HEK293 (cell line): ENCODE measurements at regions not wholly inside any gene's neighbourhood (a gene's known extent, or its start where the extent isn't known, plus 50 kb on each side); places are given as distances from the start of the nearest gene placed in this dataset.
"Not testable (repeated sequence)": the region's sequence is repeated elsewhere in the genome, so short reads cannot be mapped to it uniquely, and the experiment has no call there.

Source experiments
- CTCF ChIA-PET: fragments of 350-600 bp; formaldehyde crosslinking; extraction: SDS; loops from one replicate; lab custom pipeline; 2021; ENCODE audit warnings: antibody characterized with exemption; lab: Yijun Ruan, JAX
- POLR2A ChIA-PET: fragments of 300-600 bp; formaldehyde crosslinking; extraction: SDS; loops from one replicate; lab custom pipeline; 2020; ENCODE audit warnings: antibody characterized with exemption, inconsistent platforms; lab: Yijun Ruan, JAX
- H3K27ac ChIP-seq: fragments of 200-500 bp; sonication (Bioruptor generic); 2 replicates; pipeline ENCODE4 v1.5.1; 2014; ENCODE audit warnings: low read depth, low read length, control low read depth, inconsistent platforms; ENCODE audit errors: extremely low read depth
- H3K36me3 ChIP-seq, 2 experiments: fragments of 200-500 bp in 1 of 2; sonication (Bioruptor generic) in 1 of 2; 1 replicate in 1 of 2; 2 replicates in 1 of 2; pipeline ENCODE4 v1.5.1; 2014 to 2017; ENCODE audit warnings: inconsistent platforms in 2 of 2, low read length in 2 of 2; ENCODE audit not compliant: control insufficient read depth in 2 of 2, insufficient read depth in 1 of 2
- H3K4me1 ChIP-seq: fragments of 200-500 bp; sonication (Bioruptor generic); 2 replicates; pipeline ENCODE4 v1.5.1; 2014; ENCODE audit warnings: mild to moderate bottlenecking, low read length, inconsistent platforms; ENCODE audit not compliant: control insufficient read depth, insufficient read depth
- H3K4me3 ChIP-seq: 2 replicates; pipeline ENCODE4 v1.5.1; 2011; ENCODE audit warnings: low read depth, mild to moderate bottlenecking, control low read depth, low read length, moderate library complexity
- H3K9me3 ChIP-seq: fragments of 200-500 bp; sonication (Bioruptor generic); 2 replicates; pipeline ENCODE4 v1.5.1; 2014; ENCODE audit warnings: low read depth, low read length, inconsistent platforms; ENCODE audit not compliant: control insufficient read depth, insufficient read depth
- AEBP2 ChIP-seq: fragments of 450-650 bp; formaldehyde crosslinking; IDR thresholded peaks from 2 replicates; pipeline ENCODE4 v1.5.1; 2016; ENCODE audit warnings: missing biosample characterization, missing genetic modification characterization, borderline replicate concordance
- ELK4 ChIP-seq: IDR thresholded peaks from 2 replicates; pipeline ENCODE4 v1.6.1; 2011; ENCODE audit warnings: mild to moderate bottlenecking, low read depth, low read length, borderline replicate concordance
- GLI2 ChIP-seq: fragments of 450-650 bp; formaldehyde crosslinking; IDR thresholded peaks from 2 replicates; pipeline ENCODE4; 2017; ENCODE audit warnings: missing biosample characterization, missing genetic modification characterization, low read depth, borderline replicate concordance
- KLF16 ChIP-seq: fragments of 450-650 bp; formaldehyde crosslinking; IDR thresholded peaks from 2 replicates; pipeline ENCODE4 v1.5.1; 2017; ENCODE audit warnings: missing biosample characterization, missing genetic modification characterization
- WT1 ChIP-seq: fragments of 450-650 bp; formaldehyde crosslinking; IDR thresholded peaks from 2 replicates; pipeline ENCODE4 v1.5.1; 2016; ENCODE audit warnings: missing biosample characterization, missing genetic modification characterization
- ZBTB21 ChIP-seq: fragments of 450-650 bp; formaldehyde crosslinking; IDR thresholded peaks from 2 replicates; pipeline ENCODE4 v1.5.1; 2017; ENCODE audit warnings: missing biosample characterization, missing genetic modification characterization
- ZFP3 ChIP-seq: fragments of 450-650 bp; formaldehyde crosslinking; IDR thresholded peaks from 2 replicates; pipeline ENCODE4 v1.5.1; 2016; ENCODE audit warnings: low read depth, missing biosample characterization, missing genetic modification characterization
- ZNF146 ChIP-seq: fragments of 450-650 bp; formaldehyde crosslinking; IDR thresholded peaks from 2 replicates; pipeline ENCODE4 v1.5.1; 2016; ENCODE audit warnings: missing biosample characterization, missing genetic modification characterization
- ZNF184 ChIP-seq: fragments of 450-650 bp; IDR thresholded peaks from 2 replicates; pipeline ENCODE4 v1.5.1; 2018; ENCODE audit warnings: missing biosample characterization, mild to moderate bottlenecking, missing genetic modification characterization
- ZNF274 ChIP-seq, 2 experiments: fragments of 200-500 bp in 1 of 2; fragments of 450-650 bp in 1 of 2; sonication (Bioruptor generic) in 1 of 2; formaldehyde crosslinking in 1 of 2; IDR thresholded peaks; 2 replicates each; pipeline versions ENCODE4 v1.5.1 to v1.6.1; 2014 to 2016; ENCODE audit warnings: borderline replicate concordance in 1 of 2, inconsistent platforms in 1 of 2, low read length in 1 of 2, missing biosample characterization in 1 of 2, missing genetic modification characterization in 1 of 2
- ZNF426 ChIP-seq: fragments of 450-650 bp; formaldehyde crosslinking; IDR thresholded peaks from 2 replicates; pipeline ENCODE4 v1.5.1; 2017; ENCODE audit warnings: missing biosample characterization, missing genetic modification characterization, mild to moderate bottlenecking, inconsistent platforms, moderate library complexity
- ZNF513 ChIP-seq: fragments of 450-650 bp; IDR thresholded peaks from 2 replicates; pipeline ENCODE4 v1.5.1; 2018; ENCODE audit warnings: missing biosample characterization, missing genetic modification characterization
- ZNF571 ChIP-seq: fragments of 450-650 bp; formaldehyde crosslinking; IDR thresholded peaks from 2 replicates; pipeline ENCODE4 v1.5.0; 2017; ENCODE audit warnings: missing biosample characterization, missing genetic modification characterization
- ZNF626 ChIP-seq: fragments of 450-650 bp; sonication (Bioruptor Pico); formaldehyde crosslinking; IDR thresholded peaks from 2 replicates; pipeline ENCODE4 v1.5.1; 2018; ENCODE audit warnings: missing biosample characterization, missing genetic modification characterization, inconsistent platforms
- ZNF660 ChIP-seq: fragments of 450-650 bp; IDR thresholded peaks from 2 replicates; pipeline ENCODE4 v1.5.1; 2018; ENCODE audit warnings: missing biosample characterization, mild to moderate bottlenecking, missing genetic modification characterization
- ZNF677 ChIP-seq: fragments of 450-650 bp; IDR thresholded peaks from 2 replicates; pipeline ENCODE4 v1.5.0; 2018; ENCODE audit warnings: missing biosample characterization, mild to moderate bottlenecking, missing genetic modification characterization, moderate library complexity
- ZNF777 ChIP-seq: fragments of 450-650 bp; formaldehyde crosslinking; IDR thresholded peaks from 2 replicates; pipeline ENCODE4 v1.5.1; 2017; ENCODE audit warnings: missing biosample characterization, missing genetic modification characterization, borderline replicate concordance
- ZNF837 ChIP-seq: fragments of 450-650 bp; formaldehyde crosslinking; IDR thresholded peaks from 2 replicates; pipeline ENCODE4 v1.5.1; 2016; ENCODE audit warnings: missing biosample characterization, missing genetic modification characterization
- ZSCAN5A ChIP-seq: fragments of 450-650 bp; formaldehyde crosslinking; IDR thresholded peaks from 2 replicates; pipeline ENCODE4 v1.5.1; 2016; ENCODE audit warnings: missing biosample characterization, missing genetic modification characterization

- ChIA-PET POLR2A (no interaction called here), CTCF (no interaction called here)
- H3K9me3 ChIP-seq = no peaks in the 10 kb centered on the region
- no peaks in the 10 kb centered on the region for H3K4me1 ChIP-seq
- H3K36me3 ChIP-seq = no peaks in the 10 kb centered on the region
- H3K27ac ChIP-seq = no peak overlapping the region
- no peak overlapping the region for H3K4me3 ChIP-seq
- TF ChIP-seq GLI2 (tag by site-specific recombination) (no peak), ZNF571 (tag by site-specific recombination) (no peak), ZNF274 (IDR thresholded peaks at IDR 0.05; ENCODE audit: low read length) (no peak), ZNF274 (tag by site-specific recombination; IDR thresholded peaks at IDR 0.05; ENCODE audit: borderline replicate concordance) (no peak), ZNF426 (no peak), KLF16 (tag by site-specific recombination) (no peak), ZNF660 (no peak), ZBTB21 (tag by site-specific recombination) (no peak), ZNF837 (no peak), ZFP3 (tag by site-specific recombination) (no peak), ZSCAN5A (tag by site-specific recombination) (no peak), ZNF513 (tag by site-specific recombination) (no peak), ZNF184 (no peak), ZNF626 (tag by site-specific recombination) (no peak), WT1 (no peak), ZNF777 (tag by site-specific recombination) (no peak), ELK4 (no peak), ZNF677 (no peak), AEBP2 (no peak)
Measured at GRCh38 chr10:44578271-44578670, 193.4 kb upstream of the CXCL12 start.

- CTCF ChIA-PET, H3K9me3 ChIP-seq: not testable (repeated sequence)
Measured at GRCh38 chr10:44578963-44579362, 194.1 kb upstream of the CXCL12 start.

More at GRCh38 chr10:44578963-44579362, 194.1 kb upstream of the CXCL12 start:
- H3K4me3 ChIP-seq, H3K27ac ChIP-seq, H3K4me1 ChIP-seq, H3K36me3 ChIP-seq, POLR2A ChIA-PET: not testable (repeated sequence)
- peak; percentile 92 for TF ChIP-seq ZNF146 (tag by site-specific recombination)
